ENCODE measurements at regions not wholly inside any gene's neighbourhood (a gene's known extent, or its start where the extent isn't known, plus 50 kb on each side); places are given as distances from the start of the nearest gene placed in this dataset.
"Not testable (repeated sequence)": the region's sequence is repeated elsewhere in the genome, so short reads cannot be mapped to it uniquely, and the experiment has no call there.

DNA sequence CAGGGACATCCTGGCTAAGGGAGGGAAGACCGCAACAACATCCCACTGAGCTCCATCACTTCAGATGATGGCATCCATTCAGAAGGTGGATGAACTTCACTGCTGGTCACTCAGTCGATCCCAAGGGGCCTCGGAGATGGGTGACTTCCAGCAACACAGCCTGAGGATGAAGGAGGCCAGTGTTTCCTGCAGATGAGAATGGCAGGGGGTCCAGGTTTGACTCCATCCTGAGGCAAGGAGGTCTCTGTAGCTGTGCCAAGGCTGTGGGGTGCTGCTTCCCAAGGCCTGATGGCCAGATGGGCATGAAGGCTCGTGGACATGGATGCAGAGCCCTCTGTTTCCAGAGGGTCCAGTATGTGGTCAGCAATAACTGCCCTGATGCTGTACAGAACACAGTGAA, 2693.4 kb upstream of the DEFB115 start:
- TF ChIP-seq, protein P1, sequence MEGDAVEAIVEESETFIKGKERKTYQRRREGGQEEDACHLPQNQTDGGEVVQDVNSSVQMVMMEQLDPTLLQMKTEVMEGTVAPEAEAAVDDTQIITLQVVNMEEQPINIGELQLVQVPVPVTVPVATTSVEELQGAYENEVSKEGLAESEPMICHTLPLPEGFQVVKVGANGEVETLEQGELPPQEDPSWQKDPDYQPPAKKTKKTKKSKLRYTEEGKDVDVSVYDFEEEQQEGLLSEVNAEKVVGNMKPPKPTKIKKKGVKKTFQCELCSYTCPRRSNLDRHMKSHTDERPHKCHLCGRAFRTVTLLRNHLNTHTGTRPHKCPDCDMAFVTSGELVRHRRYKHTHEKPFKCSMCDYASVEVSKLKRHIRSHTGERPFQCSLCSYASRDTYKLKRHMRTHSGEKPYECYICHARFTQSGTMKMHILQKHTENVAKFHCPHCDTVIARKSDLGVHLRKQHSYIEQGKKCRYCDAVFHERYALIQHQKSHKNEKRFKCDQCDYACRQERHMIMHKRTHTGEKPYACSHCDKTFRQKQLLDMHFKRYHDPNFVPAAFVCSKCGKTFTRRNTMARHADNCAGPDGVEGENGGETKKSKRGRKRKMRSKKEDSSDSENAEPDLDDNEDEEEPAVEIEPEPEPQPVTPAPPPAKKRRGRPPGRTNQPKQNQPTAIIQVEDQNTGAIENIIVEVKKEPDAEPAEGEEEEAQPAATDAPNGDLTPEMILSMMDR (IDR thresholded peaks at IDR 0.05) = not testable (repeated sequence)
- TF ChIP-seq POLR2A (IDR thresholded peaks at IDR 0.05) = not testable (repeated sequence)

Measured in adrenal gland (tissue), 5 donors.